Tibial artery (tissue), 4 donors: ENCODE measurements at regions not wholly inside any gene's neighbourhood (a gene's known extent, or its start where the extent isn't known, plus 50 kb on each side); places are given as distances from the start of the nearest gene placed in this dataset.

Experiments used
- DNase-seq, 2 donors: peaks; one replicate each; pipeline ENCODE4 v3.0.0-alpha.2; 2019
- H3K27ac ChIP-seq, 2 donors: fragments of 200-600 bp; sonication (generic) in 1 of 2; 1 replicate in 1 of 2; 2 replicates in 1 of 2; pipeline ENCODE4 v1.5.1; 2018 to 2019; ENCODE audit warnings: mild to moderate bottlenecking in 1 of 2
- H3K27me3 ChIP-seq, 2 donors: fragments of 200-600 bp; sonication (generic) in 1 of 2; one replicate each; pipeline versions ENCODE4 v1.5.1 to v1.6.0; 2016 to 2019
- H3K36me3 ChIP-seq, 3 donors: fragments of 200-600 bp; sonication (generic) in 2 of 3; one replicate each; pipeline ENCODE4 v1.5.1; 2016 to 2019; ENCODE audit warnings: mild to moderate bottlenecking in 2 of 3
- H3K4me1 ChIP-seq, 4 donors: fragments of 200-600 bp; sonication (generic) in 2 of 4; 1 replicate in 3 of 4; 2 replicates in 1 of 4; pipeline ENCODE4 v1.5.1; 2016 to 2019
- H3K4me3 ChIP-seq, 2 donors: fragments of 200-600 bp; sonication (generic) in 1 of 2; 1 replicate in 1 of 2; 2 replicates in 1 of 2; pipeline ENCODE4 v1.5.1; 2018 to 2019; ENCODE audit warnings: mild to moderate bottlenecking in 2 of 2
- H3K9me3 ChIP-seq, 3 donors: fragments of 200-600 bp; sonication (generic) in 1 of 3; one replicate each; pipeline ENCODE4 v1.5.1; 2016 to 2019
- CTCF ChIP-seq, 2 experiments: fragments of 200-600 bp in 1 of 2; fragments of 450-650 bp in 1 of 2; IDR thresholded peaks; one replicate each; pipeline ENCODE4 v1.5.1; 2017 to 2019; ENCODE audit warnings: antibody characterized with exemption in 2 of 2, mild to moderate bottlenecking in 1 of 2, moderate library complexity in 1 of 2
- intact Hi-C: fragments of 100-400 bp; cut with DNase I; formaldehyde crosslinking; loops from one replicate; pipeline ENCODE4 v1.15.0; 2023; ENCODE audit warnings: low total_unique reads

- Histone ChIP-seq H3K36me3 (no peaks in the 10 kb centered on the region), H3K27me3 (no peaks in the 10 kb centered on the region), H3K4me1 (no peaks in the 10 kb centered on the region), H3K27ac (no peak overlapping the region), H3K9me3 (no peaks in the 10 kb centered on the region), H3K4me3 (no peak overlapping the region)
- intact Hi-C loops, result no loop called here
- DNase-seq, result no peak
- TF ChIP-seq CTCF (IDR thresholded peaks at IDR 0.05), result no peak
These were observed 294.9 kb upstream of the FANCL start for GRCh38 chr2:58535990-58536389.

- no peak for DNase-seq
- no peaks in the 10 kb centered on the region for H3K9me3 ChIP-seq
- H3K27me3 ChIP-seq, result no peaks in the 10 kb centered on the region
- no peaks in the 10 kb centered on the region for H3K36me3 ChIP-seq
- TF ChIP-seq CTCF (IDR thresholded peaks at IDR 0.05), result no peak
- no peak overlapping the region for H3K4me3 ChIP-seq
- H3K27ac ChIP-seq, result no peak overlapping the region
- no peaks in the 10 kb centered on the region for H3K4me1 ChIP-seq
- intact Hi-C loops, result no loop called here
These were observed 294.1 kb upstream of the FANCL start for GRCh38 chr2:58535182-58535581.

GRCh38 chr2:58533376-58533775 is 292.3 kb upstream of the FANCL start:
- no peak overlapping the region for H3K4me3 ChIP-seq
- no peak for DNase-seq
- no peak overlapping the region for H3K27ac ChIP-seq
- no peaks in the 10 kb centered on the region for H3K4me1 ChIP-seq
- no peak for TF ChIP-seq CTCF (IDR thresholded peaks at IDR 0.05)
- no peaks in the 10 kb centered on the region for H3K27me3 ChIP-seq
- intact Hi-C loops, result no loop called here
- no peaks in the 10 kb centered on the region for H3K9me3 ChIP-seq
- H3K36me3 ChIP-seq, result no peaks in the 10 kb centered on the region

- intact Hi-C loops, result no loop called here
- Histone ChIP-seq H3K4me3 (no peak overlapping the region), H3K9me3 (no peaks in the 10 kb centered on the region), H3K4me1 (no peaks in the 10 kb centered on the region), H3K27me3 (no peaks in the 10 kb centered on the region), H3K27ac (no peak overlapping the region), H3K36me3 (no peaks in the 10 kb centered on the region)
- no peak for TF ChIP-seq CTCF (IDR thresholded peaks at IDR 0.05)
- DNase-seq, result no peak
These were observed 291.5 kb upstream of the FANCL start for GRCh38 chr2:58532641-58533040.

- no peaks in the 10 kb centered on the region for H3K27me3 ChIP-seq
- H3K9me3 ChIP-seq, result no peaks in the 10 kb centered on the region
- DNase-seq, result no peak
- intact Hi-C loops, result no loop called here
- no peak overlapping the region for H3K27ac ChIP-seq
- no peaks in the 10 kb centered on the region for H3K4me1 ChIP-seq
- H3K36me3 ChIP-seq, result no peaks in the 10 kb centered on the region
- TF ChIP-seq CTCF (IDR thresholded peaks at IDR 0.05), result no peak
- H3K4me3 ChIP-seq, result no peak overlapping the region
These were observed 286.5 kb upstream of the FANCL start for GRCh38 chr2:58527647-58528046.

- no peak for TF ChIP-seq CTCF (IDR thresholded peaks at IDR 0.05)
- no peak for DNase-seq
- intact Hi-C loops, result no loop called here
- Histone ChIP-seq H3K36me3 (no peaks in the 10 kb centered on the region), H3K27me3 (no peaks in the 10 kb centered on the region), H3K9me3 (no peaks in the 10 kb centered on the region), H3K4me3 (no peak overlapping the region), H3K4me1 (no peaks in the 10 kb centered on the region), H3K27ac (no peak overlapping the region)
These were observed 280.9 kb upstream of the FANCL start for GRCh38 chr2:58521803-58522554.
